GM21360 (cell line): ENCODE measurements at regions not wholly inside any gene's neighbourhood (a gene's known extent, or its start where the extent isn't known, plus 50 kb on each side); places are given as distances from the start of the nearest gene placed in this dataset.
"Not testable (repeated sequence)": the region's sequence is repeated elsewhere in the genome, so short reads cannot be mapped to it uniquely, and the experiment has no call there.

Experiments
- ATAC-seq: cut with Tn5 transposase; IDR thresholded peaks from one replicate; pipeline ENCODE4 v1.9.1; 2021; ENCODE audit warnings: mild to moderate bottlenecking, moderate library complexity; ENCODE audit not compliant: unreplicated experiment

DNA sequence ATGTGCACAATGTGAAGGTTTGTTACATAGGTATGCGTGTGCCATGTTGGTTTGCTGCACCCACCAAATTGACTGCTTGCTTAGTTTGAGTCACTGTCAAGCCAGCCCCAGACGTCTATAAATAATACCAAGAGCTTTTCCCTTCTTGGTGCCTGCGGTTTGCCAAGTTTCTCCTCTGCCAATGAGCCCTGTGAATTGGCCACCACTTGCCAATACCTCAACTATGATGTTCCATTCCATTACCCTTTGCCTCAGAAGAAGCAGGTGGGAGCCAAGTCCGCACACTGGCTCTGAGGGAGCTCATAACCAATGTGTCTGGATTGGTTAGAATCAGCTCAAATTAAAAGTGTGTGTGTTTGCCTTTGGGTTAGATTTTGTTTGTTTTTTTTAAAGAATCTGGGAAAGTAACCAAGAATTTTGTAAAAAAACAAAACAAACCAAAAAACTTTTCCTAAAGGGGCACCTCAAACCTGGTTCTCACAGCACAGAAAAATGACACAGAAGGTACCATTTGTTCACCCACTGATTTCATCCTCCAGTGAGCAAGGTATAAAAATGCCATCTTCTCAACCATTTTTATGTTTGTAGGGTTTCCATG lies 209.3 kb upstream of the PRNP start:
- no peak for ATAC-seq

DNA sequence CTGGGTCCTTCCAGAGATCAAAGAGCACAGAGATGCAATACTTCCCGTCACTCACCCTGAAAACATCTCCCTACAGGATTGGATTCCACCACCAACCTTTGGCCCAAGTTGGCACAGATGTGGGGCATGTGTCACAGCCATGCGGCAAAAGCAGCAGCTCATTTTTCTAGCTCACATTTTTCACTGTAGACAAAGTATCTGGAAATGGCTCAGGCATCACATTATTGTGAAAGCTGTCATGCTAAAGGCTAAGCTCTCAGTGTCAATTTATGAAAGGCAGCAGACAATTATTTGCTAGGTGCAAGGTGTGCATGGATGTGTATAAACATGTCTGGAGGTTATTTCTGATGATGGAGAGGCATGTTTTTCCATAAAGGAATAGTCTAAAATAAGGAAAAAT lies 213.3 kb upstream of the PRNP start:
- no peak for ATAC-seq

DNA sequence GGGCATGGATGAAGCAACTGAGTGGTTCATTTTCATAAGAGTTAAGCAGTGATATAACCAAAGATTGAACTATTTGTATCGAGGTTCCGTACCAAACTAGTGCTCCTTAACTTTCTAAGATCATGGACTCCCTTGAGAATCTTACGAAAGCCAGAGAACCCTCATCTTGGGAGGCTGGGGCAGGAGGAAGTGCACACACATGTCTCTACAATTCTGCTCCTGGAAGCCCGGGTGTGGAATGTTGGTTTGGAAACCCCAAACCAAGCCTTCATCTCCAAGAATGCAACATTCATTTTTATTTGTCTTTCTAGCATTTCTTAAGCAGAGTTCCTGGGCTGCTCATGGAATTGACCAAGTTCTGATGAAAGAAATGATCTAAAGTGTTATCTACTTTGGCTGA lies 215.0 kb upstream of the PRNP start:
- ATAC-seq: no peak

DNA sequence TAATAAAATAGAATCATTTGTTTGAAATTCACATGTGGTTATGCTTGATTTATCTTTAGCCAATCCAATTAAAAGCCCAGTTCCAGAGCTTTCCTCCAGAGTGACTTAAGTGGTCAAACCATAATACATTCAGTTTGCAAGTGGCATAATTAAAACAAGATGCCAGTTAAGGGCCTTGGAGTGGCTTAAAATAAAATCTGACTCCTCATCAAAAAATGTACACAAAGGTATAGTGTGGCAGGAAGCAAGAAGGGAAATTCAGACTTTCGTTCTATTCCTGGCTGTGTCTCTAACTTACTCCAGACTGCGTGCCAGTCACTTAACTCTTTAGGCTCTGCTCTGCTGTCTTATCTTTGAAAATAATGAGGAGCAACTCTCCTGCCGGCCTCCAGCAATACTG lies 215.9 kb upstream of the PRNP start:
- ATAC-seq: no peak

DNA sequence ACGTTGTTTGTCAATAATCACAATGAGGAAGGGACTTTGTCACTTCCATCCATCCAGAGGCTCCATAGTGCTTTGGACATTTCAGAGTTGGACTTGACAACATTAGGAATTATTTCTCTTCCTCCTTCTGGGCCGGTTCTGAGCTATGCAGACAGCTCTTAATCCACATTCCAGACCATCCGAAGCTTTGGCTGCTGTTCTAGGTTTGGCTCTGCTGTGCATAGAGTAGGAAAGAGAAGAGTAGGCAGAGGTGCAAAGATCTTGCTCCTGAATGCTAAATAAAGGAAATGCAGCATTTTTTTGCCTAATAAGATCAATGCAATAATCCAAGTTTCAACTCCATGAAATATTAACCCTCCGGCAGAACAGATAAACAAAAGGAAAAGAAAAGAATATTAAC lies 216.3 kb upstream of the PRNP start:
- no peak for ATAC-seq

DNA sequence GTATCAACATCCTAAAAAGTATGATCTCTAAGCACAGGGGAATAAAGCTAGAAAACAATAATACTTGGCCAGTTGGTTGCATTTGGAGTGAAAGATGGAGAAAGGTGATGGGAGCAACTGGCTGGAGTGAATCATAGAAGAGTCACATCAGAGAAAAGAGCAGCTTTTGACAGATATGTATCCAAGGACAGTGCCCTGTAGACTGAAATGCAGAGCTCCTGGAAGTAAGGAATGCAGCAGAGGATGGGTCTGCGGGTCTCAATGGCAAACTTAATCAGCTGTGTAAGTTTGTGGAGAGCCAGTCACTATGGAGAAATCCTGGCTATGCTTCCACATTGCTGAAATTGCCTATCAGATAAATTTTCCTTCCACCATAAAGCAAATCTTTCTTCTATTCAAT lies 218.1 kb upstream of the PRNP start:
- no peak for ATAC-seq

DNA sequence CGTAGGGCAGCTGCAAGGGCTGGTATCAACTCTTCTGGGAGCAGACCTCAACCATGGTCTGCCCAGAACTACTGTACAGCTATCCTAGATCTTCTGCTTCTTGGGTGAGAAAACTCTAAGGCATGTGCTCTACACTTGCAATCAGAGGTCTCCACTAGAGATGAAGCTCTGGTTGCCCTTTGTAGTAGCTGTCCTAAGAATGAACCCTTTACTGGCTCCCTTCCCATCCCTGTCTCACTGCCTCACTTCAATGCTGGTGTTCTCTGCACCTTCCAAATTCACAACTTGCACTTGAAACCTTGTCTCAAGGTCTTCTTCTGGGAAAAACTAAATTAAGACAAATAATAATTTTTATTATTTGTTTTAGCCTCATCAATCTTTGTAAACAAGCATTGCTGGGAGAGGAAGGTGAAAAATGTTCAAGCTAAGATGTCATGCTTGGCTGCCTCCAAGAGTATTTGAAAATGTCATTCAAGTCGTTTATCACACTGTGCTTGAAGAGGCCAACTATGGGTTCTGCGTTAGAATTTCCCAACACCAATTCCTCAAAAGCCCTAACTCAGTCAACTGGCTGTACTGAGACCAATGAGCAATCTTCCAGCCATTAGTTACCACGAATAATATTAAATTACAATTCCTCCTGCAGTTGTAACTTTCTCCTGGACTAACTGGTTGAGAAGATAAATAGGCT lies 216.9 kb upstream of the ADRA1D start:
- ATAC-seq: no peak

DNA sequence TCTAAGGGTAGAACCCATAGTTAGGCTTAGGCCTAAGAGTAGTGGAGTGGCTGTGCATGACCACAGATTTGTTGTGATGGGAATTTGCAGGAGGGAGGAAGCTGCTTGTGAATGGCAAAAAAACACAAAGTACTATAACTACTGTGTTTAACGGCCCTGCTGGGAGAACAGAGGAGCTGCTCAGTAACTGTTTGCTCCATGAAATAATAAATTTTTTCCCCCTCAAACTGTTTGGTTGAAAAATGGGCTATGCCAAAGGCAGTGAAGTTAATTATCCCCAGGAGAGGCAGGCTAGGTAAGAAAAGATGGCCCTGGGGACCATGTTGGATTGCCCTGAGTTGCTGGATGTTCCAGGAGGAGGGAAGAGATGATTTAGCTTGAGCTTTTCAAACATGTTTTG lies 216.1 kb upstream of the ADRA1D start:
- no peak for ATAC-seq

DNA sequence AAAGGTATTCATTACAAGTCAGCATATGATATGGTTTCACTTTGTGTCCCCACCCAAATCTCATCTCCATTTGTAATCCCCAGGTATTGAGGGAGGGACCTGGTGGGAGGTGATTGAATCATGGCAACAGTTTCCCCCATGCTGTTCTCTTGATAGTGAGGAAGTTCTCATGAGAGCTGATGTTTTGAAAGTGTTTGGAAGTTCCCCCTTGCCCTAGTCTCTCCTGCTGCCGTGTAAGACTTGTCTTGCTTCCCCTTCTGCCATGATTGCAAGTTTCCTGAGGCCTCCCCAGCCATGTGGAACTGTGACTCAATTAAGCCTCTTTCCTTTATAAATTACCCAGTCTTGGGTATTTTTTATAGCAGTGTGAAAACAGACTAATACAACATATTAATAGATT lies 213.7 kb upstream of the ADRA1D start:
- not testable (repeated sequence) for ATAC-seq

DNA sequence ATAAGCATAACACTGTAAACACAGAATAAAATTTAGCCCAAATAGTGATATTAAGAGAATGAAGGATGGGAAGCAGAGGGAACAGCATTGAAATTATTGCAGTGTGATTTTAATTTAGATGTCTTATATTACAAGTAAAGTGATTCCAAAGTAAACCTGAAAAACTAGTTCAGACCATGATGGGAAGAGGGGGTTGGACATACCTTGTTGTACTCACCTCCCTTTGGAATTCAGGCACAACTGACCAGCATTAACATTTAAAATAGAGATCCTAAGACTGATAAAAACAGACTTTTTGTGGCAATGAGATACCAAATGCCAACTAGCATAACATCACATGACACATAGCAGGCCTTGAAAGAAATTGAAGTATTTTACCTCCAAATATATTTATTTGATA lies 210.0 kb upstream of the ADRA1D start:
- no peak for ATAC-seq

DNA sequence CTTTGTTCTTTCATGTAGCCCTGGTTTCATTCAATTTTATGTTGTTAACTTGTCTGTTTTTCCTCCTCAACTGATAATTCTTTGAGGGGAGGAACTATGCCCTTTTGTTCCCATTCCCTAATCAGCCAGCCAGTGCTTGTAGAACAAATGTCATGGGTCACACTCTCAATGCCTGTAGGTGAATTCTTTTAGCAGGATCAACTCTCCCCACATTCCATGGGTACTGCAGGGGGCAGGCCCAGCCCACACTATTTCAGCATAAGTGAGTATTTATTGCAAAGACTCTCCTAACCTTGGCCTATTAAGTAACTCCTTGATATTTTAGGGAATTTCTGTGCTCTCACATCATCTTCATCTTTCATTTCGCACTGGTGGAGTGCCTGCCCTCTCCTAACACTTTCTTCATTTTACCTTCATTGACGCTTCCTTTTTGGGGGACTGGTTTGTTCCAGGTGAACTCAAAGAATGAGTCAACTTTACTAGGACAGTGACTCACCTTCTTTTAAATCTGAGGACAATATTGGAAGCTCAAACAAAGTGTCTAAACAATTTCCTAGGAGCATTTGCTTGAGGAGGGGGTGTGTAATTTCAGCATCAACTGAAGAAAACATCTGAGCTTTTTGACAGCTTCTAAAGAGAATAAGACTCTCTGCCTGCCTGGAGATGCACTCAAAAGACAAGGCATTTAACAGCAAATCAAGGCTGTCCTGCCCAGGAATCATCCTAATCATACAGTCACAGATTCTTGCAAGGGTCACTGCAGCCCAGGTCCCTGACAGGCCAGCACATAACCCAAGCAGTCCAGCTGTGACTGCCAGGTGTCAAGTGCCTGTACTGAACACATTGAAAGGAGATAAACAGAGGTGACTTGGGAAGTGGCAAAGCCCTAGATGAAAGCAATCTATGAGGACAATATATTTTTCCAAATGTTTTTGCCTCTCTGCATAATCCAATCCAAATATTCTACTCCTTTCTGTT lies 208.8 kb upstream of the ADRA1D start:
- no peak for ATAC-seq

DNA sequence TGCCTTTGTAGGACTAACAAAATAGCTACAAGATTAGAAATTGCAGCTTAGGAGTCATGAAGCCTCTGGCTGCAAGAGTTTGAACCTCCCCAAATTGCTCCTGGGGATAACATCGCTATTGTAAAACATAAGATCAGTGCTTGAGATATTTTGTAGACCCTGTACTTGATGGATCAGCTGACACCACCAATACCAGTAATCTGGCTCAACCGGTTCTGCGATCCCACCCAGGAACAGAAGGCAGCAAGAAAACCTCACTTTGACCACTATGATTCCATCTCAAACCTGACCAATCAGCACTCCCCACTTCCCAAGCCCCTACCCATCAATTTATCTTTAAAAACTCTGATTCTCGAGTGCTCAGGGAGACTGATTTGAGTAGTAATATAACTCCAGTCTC lies 206.9 kb upstream of the ADRA1D start:
- no peak for ATAC-seq

DNA sequence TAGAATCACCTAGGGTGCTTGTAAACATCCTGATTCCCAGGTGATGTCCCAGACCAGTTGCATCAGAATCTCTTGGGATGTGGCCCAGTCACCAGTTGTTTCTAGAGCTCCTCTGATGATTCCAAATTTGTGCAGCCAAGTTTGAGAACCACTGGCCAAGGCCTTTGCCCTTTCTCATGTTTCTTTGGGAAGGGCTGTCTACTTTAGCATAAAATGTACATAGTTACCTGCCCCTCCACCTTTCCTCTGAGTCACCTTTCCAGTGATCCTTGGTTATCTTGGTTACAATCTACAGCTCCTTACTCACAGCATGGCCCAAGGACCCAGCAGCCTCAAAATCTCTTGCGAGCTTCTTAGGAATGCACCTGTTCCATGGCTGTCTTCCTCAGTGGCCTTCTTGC lies 206.2 kb upstream of the ADRA1D start:
- ATAC-seq: no peak

DNA sequence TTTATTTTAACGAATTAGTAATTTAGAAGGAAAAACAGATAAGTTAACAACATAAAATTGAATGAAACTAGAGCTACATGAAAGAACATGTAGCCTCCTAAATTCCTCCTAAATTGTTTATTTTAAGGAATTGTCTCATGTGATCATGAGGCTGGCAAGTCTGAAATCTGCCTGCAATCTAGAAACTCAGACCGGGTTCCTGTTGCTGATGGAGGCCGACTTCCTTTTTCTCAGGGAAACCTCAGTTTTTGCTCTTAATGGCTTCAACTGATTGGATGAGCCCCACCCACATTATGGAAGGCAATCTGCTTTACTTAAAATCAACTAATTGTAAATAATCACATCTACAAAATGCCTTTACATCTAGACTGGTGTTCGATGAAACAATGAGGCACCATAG lies 205.0 kb upstream of the ADRA1D start:
- ATAC-seq: no peak

DNA sequence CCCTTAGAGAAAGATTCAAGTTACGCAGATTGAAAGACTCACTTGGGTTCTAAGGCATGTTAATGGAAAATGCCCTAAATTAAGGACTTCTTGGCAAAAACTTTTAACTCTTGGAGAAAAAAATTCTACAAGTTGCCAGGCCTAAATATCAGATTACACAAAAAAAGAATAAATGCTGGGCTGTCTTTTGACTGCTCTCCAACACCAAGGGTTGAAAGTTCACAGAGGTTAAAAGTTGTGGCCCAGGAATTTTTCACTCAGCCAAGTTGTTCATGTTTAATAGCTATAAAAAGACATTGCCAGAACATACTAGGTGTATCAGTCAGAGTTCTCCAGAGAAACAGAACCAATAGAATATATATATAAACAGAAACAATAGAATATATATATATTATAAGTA lies 204.3 kb upstream of the ADRA1D start:
- no peak for ATAC-seq

DNA sequence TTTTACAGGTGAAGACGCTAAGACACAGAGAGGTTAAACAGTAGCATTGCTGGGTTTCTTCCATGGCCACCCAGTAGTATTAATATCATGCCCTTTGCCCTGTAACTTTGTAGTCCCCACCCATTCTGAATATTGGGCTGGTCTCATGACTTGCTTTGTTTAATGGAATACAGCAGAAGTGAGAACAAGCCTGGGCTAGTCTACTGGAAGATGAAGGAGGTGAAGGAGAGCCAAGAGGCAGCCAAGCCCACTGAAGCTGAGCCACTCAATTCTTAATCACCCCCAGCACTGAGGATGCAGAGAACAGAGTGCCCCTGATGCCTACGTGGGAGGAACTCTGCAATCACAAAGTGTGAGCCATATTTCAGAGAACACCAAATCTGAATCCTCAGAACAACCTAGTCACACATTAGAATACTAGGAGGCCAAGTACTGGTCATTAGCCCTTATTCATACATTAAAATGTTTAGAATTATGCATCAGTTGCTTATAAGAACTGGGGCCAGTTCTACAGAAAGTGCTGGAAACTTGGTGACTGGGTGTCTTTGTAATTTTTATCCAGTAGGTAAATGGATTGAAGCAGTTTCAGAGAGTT lies 202.5 kb upstream of the ADRA1D start:
- no peak for ATAC-seq

DNA sequence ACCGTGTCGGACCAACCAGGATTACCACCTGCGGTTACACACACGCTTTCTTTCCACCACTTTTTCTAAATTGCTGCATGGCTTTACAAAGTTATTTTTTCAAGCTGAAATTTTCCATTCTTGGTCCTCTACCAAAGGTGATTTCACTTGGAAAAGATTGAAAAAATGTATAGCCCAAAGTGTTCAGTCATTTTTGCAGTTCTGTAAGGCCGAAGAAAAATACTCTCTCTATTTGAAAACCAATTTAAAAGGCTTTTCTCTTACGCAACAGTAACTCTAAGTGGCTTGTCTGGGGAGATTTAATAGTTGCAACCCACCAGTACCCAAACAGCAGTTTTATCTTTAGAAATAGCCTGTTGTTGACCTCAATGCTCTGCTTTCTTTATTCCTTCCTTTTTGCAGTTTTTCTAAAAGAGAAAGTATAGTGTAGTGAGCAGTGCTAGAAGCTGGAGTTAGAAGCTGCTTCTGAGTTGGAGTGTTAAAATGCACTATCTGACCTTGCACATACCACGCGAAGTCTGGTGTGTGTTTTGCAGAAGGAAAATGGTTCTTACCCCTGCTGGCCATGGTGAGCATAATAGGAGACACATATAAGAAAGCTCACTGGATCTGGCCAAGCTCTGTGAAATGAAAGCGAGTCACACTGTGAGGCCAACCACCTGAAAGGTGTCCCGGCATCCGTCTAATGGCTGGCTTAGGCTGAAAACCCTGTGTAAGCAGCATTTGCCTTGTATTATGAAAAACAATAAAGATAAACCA lies 201.0 kb upstream of the ADRA1D start:
- ATAC-seq: no peak

DNA sequence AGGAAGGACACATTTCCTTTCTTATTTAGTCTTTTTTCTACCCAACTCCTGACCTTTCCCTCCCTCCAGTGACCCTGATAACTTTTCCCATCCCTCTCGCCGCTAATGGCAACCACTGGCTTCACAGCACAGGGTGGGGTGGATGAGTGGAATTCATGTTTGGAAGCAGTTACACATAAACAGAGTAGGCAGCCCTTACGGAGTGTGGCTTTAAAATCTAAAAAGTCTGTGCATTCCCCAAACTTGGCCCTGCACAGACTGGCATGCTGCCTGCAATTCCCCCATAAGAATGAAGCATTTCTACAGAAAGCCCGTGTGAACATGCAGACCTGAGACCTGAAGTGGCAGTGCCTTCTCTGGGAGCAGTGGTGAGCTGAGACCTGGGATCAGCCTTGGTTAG lies 196.7 kb upstream of the ADRA1D start:
- ATAC-seq: no peak

DNA sequence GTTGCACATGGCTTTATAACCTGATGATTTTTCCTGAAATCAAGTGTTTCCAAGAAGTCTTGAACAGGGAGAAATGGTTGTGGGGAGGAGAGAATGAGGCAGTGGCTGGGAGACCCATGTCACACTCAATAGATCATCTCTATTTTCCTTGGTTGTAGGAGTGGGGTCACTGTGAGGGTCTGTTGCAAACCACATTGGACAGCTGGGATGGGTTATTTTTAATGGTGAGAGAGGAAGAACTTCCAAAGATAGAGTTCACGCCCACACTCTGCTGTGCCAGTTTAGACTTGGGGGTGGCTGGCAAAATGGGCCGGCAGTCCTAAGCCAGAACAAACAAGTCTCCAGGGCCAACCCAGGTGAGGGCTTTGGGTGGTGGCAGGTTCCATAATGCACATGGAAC lies 196.2 kb upstream of the ADRA1D start:
- no peak for ATAC-seq

DNA sequence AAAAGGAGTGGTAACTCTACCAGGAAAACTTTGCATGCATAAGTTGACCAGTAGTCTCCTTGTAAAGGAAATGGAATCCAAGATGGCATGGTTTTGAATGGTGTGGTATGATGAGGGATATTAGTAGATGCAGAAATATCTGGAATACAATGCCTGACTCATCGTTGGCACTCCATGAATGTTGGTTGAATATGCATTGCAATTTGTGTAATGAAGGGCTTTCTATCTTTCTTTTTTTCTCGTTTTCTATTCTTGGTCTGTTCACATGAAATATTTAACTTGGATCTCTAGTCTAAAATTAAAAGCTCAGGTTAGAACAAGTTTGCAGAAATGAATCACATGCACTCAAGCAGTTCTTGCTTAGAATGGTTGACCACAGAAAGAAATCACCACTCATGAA lies 195.3 kb upstream of the ADRA1D start:
- no peak for ATAC-seq

DNA sequence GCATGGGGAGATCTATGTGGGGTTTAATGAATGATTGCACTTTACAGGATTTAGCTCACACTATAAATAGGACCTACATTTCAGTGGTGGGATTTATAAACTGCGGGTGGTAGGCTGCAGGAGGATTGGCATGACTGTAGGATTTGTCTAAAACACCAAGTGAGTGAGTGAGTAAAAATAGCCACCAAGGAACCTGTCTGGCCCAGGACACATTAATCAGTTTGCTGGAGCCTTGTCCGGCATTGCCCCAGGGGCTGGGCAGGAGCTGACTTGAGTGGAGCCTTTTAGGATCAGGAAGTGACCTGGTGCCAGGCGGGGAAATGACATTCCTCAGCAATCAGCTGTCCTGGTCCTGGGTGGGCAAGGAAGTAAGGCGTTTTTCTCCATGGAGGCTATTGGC lies 193.9 kb upstream of the ADRA1D start:
- ATAC-seq: no peak
